IMR-90 (cell line): ENCODE measurements at regions not wholly inside any gene's neighbourhood (a gene's known extent, or its start where the extent isn't known, plus 50 kb on each side); places are given as distances from the start of the nearest gene placed in this dataset.

ENCODE experiments used
- ATAC-seq: fragments of 200-7000 bp; cut with Tn5 transposase; 2 replicates; pipeline ENCODE4 v1.9.1; 2020; ENCODE audit warnings: low read depth, mild to moderate bottlenecking, moderate library complexity
- BruUV-seq: library from RNA; stranded (reverse); fragments of 400-500 nt; replicated peaks from 2 replicates; lab custom pipeline; 2021; lab: Mats Ljungman, UMichigan
- CTCF ChIA-PET: fragments of 300-600 bp; formaldehyde crosslinking; extraction: SDS; loops from one replicate; lab custom pipeline; 2021; ENCODE audit warnings: antibody characterized with exemption; lab: Yijun Ruan, JAX
- POLR2A ChIA-PET: fragments of 300-600 bp; sonication (Branson Sonifier 250); formaldehyde crosslinking; loops from one replicate; lab custom pipeline; 2022; ENCODE audit warnings: antibody characterized with exemption; ENCODE audit not compliant: unreplicated experiment; lab: Charles Lee
- DNase-seq: peaks from one replicate; pipeline ENCODE4 v3.0.0; 2013
- H2AFZ ChIP-seq: replicated peaks from 2 replicates; pipeline ENCODE3; 2013; ENCODE audit warnings: low read length, mild to moderate bottlenecking; ENCODE audit not compliant: poor library complexity
- H2AK5ac ChIP-seq: 2 replicates; pipeline ENCODE4 v1.6.1; 2013; ENCODE audit warnings: low read depth, low read length, inconsistent platforms
- H2AK9ac ChIP-seq: replicated peaks from 2 replicates; pipeline ENCODE3; 2013; ENCODE audit warnings: mild to moderate bottlenecking, low read depth, low read length, moderate library complexity; ENCODE audit not compliant: poor library complexity
- H2BK120ac ChIP-seq: 2 replicates; pipeline ENCODE4 v1.6.1; 2013; ENCODE audit warnings: low read depth, low read length, inconsistent platforms
- H2BK15ac ChIP-seq: 3 replicates; pipeline ENCODE4 v1.6.1; 2013; ENCODE audit warnings: low read depth, low read length, inconsistent platforms
- H2BK20ac ChIP-seq: 2 replicates; pipeline ENCODE4 v1.6.1; 2013; ENCODE audit warnings: low read depth, mild to moderate bottlenecking, inconsistent platforms, low read length, moderate library complexity
- H2BK5ac ChIP-seq: 2 replicates; pipeline ENCODE4 v1.6.1; 2013; ENCODE audit warnings: mild to moderate bottlenecking, low read depth, low read length, inconsistent platforms; ENCODE audit not compliant: poor library complexity, severe bottlenecking
- H3K14ac ChIP-seq: replicated peaks from 2 replicates; pipeline ENCODE4 v1.6.1; 2013; ENCODE audit warnings: low read depth, low read length, inconsistent platforms
- H3K18ac ChIP-seq: 2 replicates; pipeline ENCODE4 v1.6.1; 2013; ENCODE audit warnings: low read depth, low read length, control low read depth
- H3K23ac ChIP-seq: 2 replicates; pipeline ENCODE4 v1.6.1; 2013; ENCODE audit warnings: low read depth, low read length, inconsistent platforms
- H3K27ac ChIP-seq: 2 replicates; pipeline ENCODE4 v1.5.1; 2013; ENCODE audit warnings: mild to moderate bottlenecking, control low read depth, low read length; ENCODE audit not compliant: insufficient read depth
- H3K27me3 ChIP-seq: 2 replicates; pipeline ENCODE4 v1.6.1; 2013; ENCODE audit warnings: low read length; ENCODE audit not compliant: control insufficient read depth, insufficient read depth
- H3K36me3 ChIP-seq: 2 replicates; pipeline ENCODE4 v1.6.1; 2013; ENCODE audit warnings: low read length, mixed read lengths; ENCODE audit not compliant: control insufficient read depth, insufficient read depth
- H3K4ac ChIP-seq: 2 replicates; pipeline ENCODE4 v1.6.1; 2013; ENCODE audit warnings: low read depth, low read length, inconsistent platforms
- H3K4me1 ChIP-seq: 2 replicates; pipeline ENCODE4 v1.6.1; 2013; ENCODE audit warnings: low read length, mixed read lengths; ENCODE audit not compliant: control insufficient read depth, insufficient read depth
- H3K4me2 ChIP-seq: 2 replicates; pipeline ENCODE4 v1.6.1; 2013; ENCODE audit warnings: low read depth, mild to moderate bottlenecking, control low read depth, low read length, moderate library complexity
- H3K4me3 ChIP-seq: 2 replicates; pipeline ENCODE4 v1.5.1; 2013; ENCODE audit warnings: low read depth, mild to moderate bottlenecking, control low read depth, low read length, moderate library complexity; ENCODE audit not compliant: insufficient read depth
- H3K56ac ChIP-seq: 2 replicates; pipeline ENCODE4 v1.6.1; 2013; ENCODE audit warnings: low read length, inconsistent platforms; ENCODE audit not compliant: insufficient read depth; ENCODE audit errors: extremely low read depth
- H3K79me1 ChIP-seq, 2 experiments: 2 replicates each; pipeline ENCODE4 v1.6.1; 2013; ENCODE audit warnings: low read length in 2 of 2, inconsistent platforms in 1 of 2, low read depth in 1 of 2
- H3K9ac ChIP-seq: 2 replicates; pipeline ENCODE4 v1.6.1; 2013; ENCODE audit warnings: low read depth, low read length, control low read depth
- H3K9me1 ChIP-seq: 2 replicates; pipeline ENCODE4 v1.6.1; 2013; ENCODE audit warnings: low read length, inconsistent platforms; ENCODE audit not compliant: insufficient read depth
- H3K9me3 ChIP-seq: 2 replicates; pipeline ENCODE4 v1.6.1; 2013; ENCODE audit warnings: low read length; ENCODE audit not compliant: control insufficient read depth, insufficient read depth
- H4K20me1 ChIP-seq: 2 replicates; pipeline ENCODE4 v1.6.1; 2013; ENCODE audit warnings: low read length, inconsistent platforms; ENCODE audit not compliant: insufficient read depth
- H4K5ac ChIP-seq: 2 replicates; pipeline ENCODE4 v1.6.1; 2013; ENCODE audit warnings: mild to moderate bottlenecking, low read depth, low read length, control low read depth
- H4K8ac ChIP-seq, 2 experiments: 2 replicates each; pipeline ENCODE4 v1.6.1; 2013; ENCODE audit warnings: low read depth in 2 of 2, low read length in 2 of 2, control low read depth in 1 of 2, inconsistent platforms in 1 of 2
- H4K91ac ChIP-seq: 2 replicates; pipeline ENCODE4 v1.6.1; 2013; ENCODE audit warnings: low read depth, low read length, inconsistent platforms; ENCODE audit not compliant: insufficient read depth
- CTCF ChIP-seq: conservative IDR thresholded peaks from 2 replicates; pipeline ENCODE4 v1.5.1; 2012; ENCODE audit warnings: mild to moderate bottlenecking, low read depth, low read length, improper control_type of control experiment
- RAD21 ChIP-seq: IDR thresholded peaks from 2 replicates; pipeline ENCODE4 v1.6.1; 2012; ENCODE audit warnings: low read length, improper control_type of control experiment
- RFX5 ChIP-seq: IDR thresholded peaks from 2 replicates; pipeline ENCODE4 v1.8.0; 2012; ENCODE audit warnings: low read depth, mild to moderate bottlenecking, low read length, moderate library complexity
- dilution Hi-C: fragments of 300-500 bp; cut with HindIII; formaldehyde crosslinking; loops from one replicate; pipeline ENCODE4 v1.14.3; 2018; ENCODE audit warnings: low sequenced_read_pairs; ENCODE audit not compliant: unreplicated experiment
- in situ Hi-C: fragments of 300-500 bp; cut with MboI; formaldehyde crosslinking; loops from 3 replicates; pipeline ENCODE4 v1.14.3; 2019; ENCODE audit warnings: low sequenced_read_pairs, inconsistent platforms, mixed read lengths
- intact Hi-C: fragments of 100-400 bp; cut with micrococcal nuclease; formaldehyde crosslinking; loops from 2 replicates; pipeline ENCODE4 v1.10.0; 2022

- Histone ChIP-seq H2BK5ac (no peak overlapping the region), H2AK9ac (no peak overlapping the region), H3K56ac (no peak overlapping the region), H3K4ac (no peak overlapping the region), H4K20me1 (no peaks in the 10 kb centered on the region), H3K18ac (no peak overlapping the region), H3K4me3 (no peak overlapping the region), H3K9me1 (no peaks in the 10 kb centered on the region), H3K79me1 (no peaks in the 10 kb centered on the region), H3K23ac (no peak overlapping the region), H4K5ac (no peak overlapping the region), H3K9me3 (no peaks in the 10 kb centered on the region), H3K27me3 (no peaks in the 10 kb centered on the region), H4K91ac (no peak overlapping the region), H2BK20ac (no peak overlapping the region), H3K27ac (no peak overlapping the region), H3K14ac (no peak overlapping the region), H4K8ac (no peak overlapping the region), H2BK15ac (no peak overlapping the region), H3K36me3 (no peaks in the 10 kb centered on the region), H2BK120ac (no peak overlapping the region), H2AFZ (no peak overlapping the region), H3K9ac (no peak overlapping the region), H3K4me1 (peaks cover 2% of the 10 kb centered on the region; the same call in 1 of the 2 replicates), H2AK5ac (no peak overlapping the region), H3K4me2 (no peak overlapping the region)
- ChIA-PET POLR2A (no interaction called here), CTCF (interaction anchor here (0.7 to 1.9 kb wide), 8 partner anchors 10 to 1563 kb away, joined by 3 to 7 read pairs (median 4); no protein-coding TSS in a partner anchor)
- ATAC-seq (no peak), DNase-seq (no peak)
- in situ Hi-C loops (no loop called here), intact Hi-C loops (loop anchor here (2.0 to 5.0 kb wide), 7 partner anchors 196 to 1696 kb away; no protein-coding TSS in a partner anchor), dilution Hi-C loops (no loop called here)
- BruUV-seq: no TSS peak
- TF ChIP-seq RFX5: no peak
- TF ChIP-seq RAD21: no peak
- no peak for TF ChIP-seq CTCF
Observed at GRCh38 chr6:91080871-91081270, 494.0 kb upstream of the MAP3K7 start.
